Neutrophil (primary cell): ENCODE measurements at regions not wholly inside any gene's neighbourhood (a gene's known extent, or its start where the extent isn't known, plus 50 kb on each side); places are given as distances from the start of the nearest gene placed in this dataset.

Experiments used
- H3K27ac ChIP-seq: fragments of 200-600 bp; sonication (generic); 2 replicates; pipeline ENCODE4 v1.5.1; 2016; ENCODE audit warnings: mild to moderate bottlenecking, moderate library complexity
- H3K27me3 ChIP-seq: fragments of 200-600 bp; sonication (generic); 2 replicates; pipeline ENCODE4 v1.6.0; 2016; ENCODE audit warnings: mild to moderate bottlenecking
- H3K36me3 ChIP-seq: fragments of 200-600 bp; sonication (generic); 2 replicates; pipeline ENCODE4 v1.5.1; 2017
- H3K4me1 ChIP-seq, 2 experiments: fragments of 200-600 bp in 1 of 2; sonication (generic) in 1 of 2; 1 replicate in 1 of 2; 2 replicates in 1 of 2; pipeline versions ENCODE4 v1.5.1 to v1.6.1; 2013 to 2016; ENCODE audit warnings: low read depth in 1 of 2, low read length in 1 of 2, mild to moderate bottlenecking in 1 of 2, moderate library complexity in 1 of 2; ENCODE audit not compliant: control insufficient read depth in 1 of 2, insufficient read depth in 1 of 2
- H3K4me3 ChIP-seq, 2 experiments: fragments of 200-600 bp in 1 of 2; sonication (generic) in 1 of 2; 1 replicate in 1 of 2; 2 replicates in 1 of 2; pipeline ENCODE4 v1.5.1; 2013 to 2016; ENCODE audit warnings: low read depth in 1 of 2, low read length in 1 of 2, mild to moderate bottlenecking in 1 of 2, moderate library complexity in 1 of 2
- H3K9me3 ChIP-seq: fragments of 200-600 bp; sonication (generic); 2 replicates; pipeline ENCODE4 v1.5.1; 2016
- CTCF ChIP-seq: fragments of 200-600 bp; sonication (generic); IDR thresholded peaks from 2 replicates; pipeline ENCODE4 v1.5.1; 2016; ENCODE audit warnings: antibody characterized with exemption

GRCh38 chr3:153615863-153616262, 453.8 kb downstream of the RAP2B start:
- peaks cover 0 to 10% of the 10 kb centered on the region in 2 experiments for H3K4me1 ChIP-seq
- no peaks in the 10 kb centered on the region for H3K27me3 ChIP-seq
- no peaks in the 10 kb centered on the region for H3K9me3 ChIP-seq
- H3K36me3 ChIP-seq, result no peaks in the 10 kb centered on the region
- H3K4me3 ChIP-seq, result no peak overlapping the region
- H3K27ac ChIP-seq, result no peak overlapping the region
- TF ChIP-seq CTCF, result no peak

- H3K9me3 ChIP-seq, result no peaks in the 10 kb centered on the region
- H3K27me3 ChIP-seq, result no peaks in the 10 kb centered on the region
- no peak for TF ChIP-seq CTCF
- H3K27ac ChIP-seq, result no peak overlapping the region
- H3K36me3 ChIP-seq, result no peaks in the 10 kb centered on the region
- H3K4me3 ChIP-seq, result no peak overlapping the region
- H3K4me1 ChIP-seq, result peaks cover 6 to 14% of the 10 kb centered on the region in 2 experiments
Observed at GRCh38 chr3:153617463-153617862, 455.4 kb downstream of the RAP2B start.

GRCh38 chr3:153618176-153618575, 456.1 kb downstream of the RAP2B start:
- no peak overlapping the region for H3K4me3 ChIP-seq
- H3K27me3 ChIP-seq, result no peaks in the 10 kb centered on the region
- H3K9me3 ChIP-seq, result no peaks in the 10 kb centered on the region
- no peak overlapping the region for H3K27ac ChIP-seq
- H3K36me3 ChIP-seq, result no peaks in the 10 kb centered on the region
- no peak for TF ChIP-seq CTCF
- H3K4me1 ChIP-seq, result peaks cover 6 to 10% of the 10 kb centered on the region in 2 experiments

GRCh38 chr3:153619268-153619667, 457.2 kb downstream of the RAP2B start:
- Histone ChIP-seq H3K4me3 (no peak overlapping the region), H3K27me3 (no peaks in the 10 kb centered on the region), H3K9me3 (no peaks in the 10 kb centered on the region), H3K4me1 (peaks cover 4 to 6% of the 10 kb centered on the region in 2 experiments), H3K27ac (no peak overlapping the region), H3K36me3 (no peaks in the 10 kb centered on the region)
- TF ChIP-seq CTCF, result no peak

- H3K27ac ChIP-seq, result peak overlapping the region; percentile 37
- H3K36me3 ChIP-seq, result no peaks in the 10 kb centered on the region
- H3K4me1 ChIP-seq, result peaks cover 4 to 6% of the 10 kb centered on the region in 2 experiments
- no peaks in the 10 kb centered on the region for H3K9me3 ChIP-seq
- no peak for TF ChIP-seq CTCF
- H3K4me3 ChIP-seq, result no peak overlapping the region
- H3K27me3 ChIP-seq, result no peaks in the 10 kb centered on the region
Observed at GRCh38 chr3:153621953-153622352, 459.9 kb downstream of the RAP2B start.

- TF ChIP-seq CTCF, result no peak
- H3K27ac ChIP-seq, result no peak overlapping the region
- H3K4me1 ChIP-seq, result peaks cover 6 to 18% of the 10 kb centered on the region in 2 experiments
Observed at GRCh38 chr3:153623834-153624233, 461.8 kb downstream of the RAP2B start.

More at GRCh38 chr3:153623834-153624233, 461.8 kb downstream of the RAP2B start:
- no peaks in the 10 kb centered on the region for H3K36me3 ChIP-seq
- H3K9me3 ChIP-seq, result no peaks in the 10 kb centered on the region
- H3K27me3 ChIP-seq, result no peaks in the 10 kb centered on the region
- H3K4me3 ChIP-seq, result no peak overlapping the region
